LNCaP clone FGC (cell line): ENCODE measurements at regions not wholly inside any gene's neighbourhood (a gene's known extent, or its start where the extent isn't known, plus 50 kb on each side); places are given as distances from the start of the nearest gene placed in this dataset.

ENCODE experiments used
- DNase-seq: peaks from one replicate; pipeline ENCODE4 v3.0.0-alpha.2; 2011; ENCODE audit warnings: low read depth
- H3K4me3 ChIP-seq: 2 replicates; pipeline ENCODE4 v1.5.1; 2011; ENCODE audit warnings: mild to moderate bottlenecking, low read depth, low read length, control low read depth
- CTCF ChIP-seq: IDR thresholded peaks from 2 replicates; pipeline ENCODE4 v1.5.1; 2012; ENCODE audit warnings: mild to moderate bottlenecking; ENCODE audit not compliant: control insufficient read depth, insufficient read depth; ENCODE audit errors: extremely low read depth

GRCh38 chr4:38574559-38575333 lies 89.3 kb upstream of the KLF3 start:
- TF ChIP-seq CTCF, result no peak
- H3K4me3 ChIP-seq, result no peak overlapping the region
- DNase-seq, result no peak

GRCh38 chr4:38576767-38577166 lies 87.2 kb upstream of the KLF3 start:
- no peak for DNase-seq
- H3K4me3 ChIP-seq, result no peak overlapping the region
- TF ChIP-seq CTCF, result no peak

GRCh38 chr4:38577462-38577861 lies 86.5 kb upstream of the KLF3 start:
- TF ChIP-seq CTCF, result no peak
- no peak for DNase-seq
- no peak overlapping the region for H3K4me3 ChIP-seq

GRCh38 chr4:38581426-38582106 lies 82.4 kb upstream of the KLF3 start:
- DNase-seq, result no peak
- no peak overlapping the region for H3K4me3 ChIP-seq
- TF ChIP-seq CTCF, result no peak

- no peak for DNase-seq
Measured at GRCh38 chr4:38582445-38582844, 81.6 kb upstream of the KLF3 start.

GRCh38 chr4:38582889-38583470 lies 81.0 kb upstream of the KLF3 start:
- no peak for TF ChIP-seq CTCF
- H3K4me3 ChIP-seq, result no peak overlapping the region
- DNase-seq, result no peak

More at GRCh38 chr4:38582445-38582844, 81.6 kb upstream of the KLF3 start:
- H3K4me3 ChIP-seq, result no peak overlapping the region
- no peak for TF ChIP-seq CTCF
